NCI-H69 (cell line): ENCODE measurements at regions not wholly inside any gene's neighbourhood (a gene's known extent, or its start where the extent isn't known, plus 50 kb on each side); places are given as distances from the start of the nearest gene placed in this dataset.

Experiments
- DNase-seq: peaks from one replicate; lab custom pipeline; 2025; lab: John Stamatoyannopoulos, UW

- DNase-seq, result peak; percentile 14
These were observed 202.9 kb upstream of the CTNNB1 start for GRCh38 chr3:40996382-40996781.

- DNase-seq, result no peak
These were observed 202.2 kb upstream of the CTNNB1 start for GRCh38 chr3:40996827-40997710.

GRCh38 chr3:40997711-40998519 is 201.4 kb upstream of the CTNNB1 start:
- no peak for DNase-seq

- DNase-seq, result no peak
These were observed 199.6 kb upstream of the CTNNB1 start for GRCh38 chr3:40999682-41000081.

- no peak for DNase-seq
These were observed 198.8 kb upstream of the CTNNB1 start for GRCh38 chr3:41000471-41000870.

- no peak for DNase-seq
These were observed 197.7 kb upstream of the CTNNB1 start for GRCh38 chr3:41001556-41001955.

- peak; percentile 56 for DNase-seq
These were observed 197.2 kb upstream of the CTNNB1 start for GRCh38 chr3:41002104-41002503.

GRCh38 chr3:41007399-41007798 is 191.9 kb upstream of the CTNNB1 start:
- no peak for DNase-seq

- DNase-seq, result no peak
These were observed 187.5 kb upstream of the CTNNB1 start for GRCh38 chr3:41011854-41012253.

GRCh38 chr3:41018855-41019254 is 180.4 kb upstream of the CTNNB1 start:
- DNase-seq, result no peak

GRCh38 chr3:41024031-41024836 is 175.1 kb upstream of the CTNNB1 start:
- DNase-seq, result no peak

- DNase-seq, result peak; percentile 0
These were observed 172.7 kb upstream of the CTNNB1 start for GRCh38 chr3:41026394-41027177.

- no peak for DNase-seq
These were observed 169.9 kb upstream of the CTNNB1 start for GRCh38 chr3:41029356-41029755.

GRCh38 chr3:41030220-41030619 is 169.1 kb upstream of the CTNNB1 start:
- DNase-seq, result no peak

GRCh38 chr3:41031401-41031800 is 167.9 kb upstream of the CTNNB1 start:
- no peak for DNase-seq

GRCh38 chr3:41033956-41034519 is 165.3 kb upstream of the CTNNB1 start:
- no peak for DNase-seq

- no peak for DNase-seq
These were observed 163.8 kb upstream of the CTNNB1 start for GRCh38 chr3:41035456-41036022.

GRCh38 chr3:41037651-41038334 is 161.5 kb upstream of the CTNNB1 start:
- no peak for DNase-seq

- DNase-seq, result no peak
These were observed 159.0 kb upstream of the CTNNB1 start for GRCh38 chr3:41040256-41040655.

- no peak for DNase-seq
These were observed 157.8 kb upstream of the CTNNB1 start for GRCh38 chr3:41041462-41041861.
